CD8-positive, alpha-beta memory T cell (primary cell): ENCODE measurements at regions not wholly inside any gene's neighbourhood (a gene's known extent, or its start where the extent isn't known, plus 50 kb on each side); places are given as distances from the start of the nearest gene placed in this dataset.
"Not testable (repeated sequence)": the region's sequence is repeated elsewhere in the genome, so short reads cannot be mapped to it uniquely, and the experiment has no call there.

Experiments used
- CTCF ChIA-PET: fragments of 350-600 bp; sonication (Branson Sonifier 250); formaldehyde crosslinking; loops from one replicate; lab custom pipeline; 2021; ENCODE audit warnings: antibody characterized with exemption; lab: Charles Lee
- POLR2A ChIA-PET: fragments of 350-600 bp; sonication (Branson Sonifier 250); formaldehyde crosslinking; loops from one replicate; lab custom pipeline; 2021; ENCODE audit warnings: antibody characterized with exemption; lab: Charles Lee
- DNase-seq, 5 donors: peaks; one replicate each; pipeline versions ENCODE4 v3.0.0 to v3.0.0-alpha.2; 2020 to 2022; ENCODE audit warnings: mixed read lengths in 1 of 5
- H3K27ac ChIP-seq: one replicate; pipeline ENCODE4 v1.7.0; 2013; ENCODE audit warnings: low read depth, mild to moderate bottlenecking, low read length, moderate library complexity
- H3K27me3 ChIP-seq: 2 replicates; pipeline ENCODE4 v1.7.0; 2013; ENCODE audit warnings: low read length, mild to moderate bottlenecking; ENCODE audit not compliant: insufficient read depth, poor library complexity, severe bottlenecking
- H3K36me3 ChIP-seq: 2 replicates; pipeline ENCODE4 v1.7.0; 2013; ENCODE audit warnings: mild to moderate bottlenecking, low read length, moderate library complexity; ENCODE audit not compliant: insufficient read depth
- H3K4me1 ChIP-seq: 2 replicates; pipeline ENCODE4 v1.7.0; 2013; ENCODE audit warnings: mild to moderate bottlenecking, low read length, moderate library complexity; ENCODE audit not compliant: insufficient read depth
- H3K4me3 ChIP-seq: 2 replicates; pipeline ENCODE4 v1.7.0; 2013; ENCODE audit warnings: mild to moderate bottlenecking, low read length
- H3K9me3 ChIP-seq: 2 replicates; pipeline ENCODE4 v1.7.0; 2013; ENCODE audit warnings: mild to moderate bottlenecking, low read length
- H3K27ac Mint-ChIP-seq, 8 donors: one replicate each; pipeline ENCODE4 v1.8.0; 2020 to 2021; ENCODE audit warnings: mixed read lengths in 8 of 8, mild to moderate bottlenecking in 6 of 8, inconsistent platforms in 3 of 8, moderate library complexity in 3 of 8
- H3K27me3 Mint-ChIP-seq, 2 donors: one replicate each; pipeline ENCODE4 v1.8.0; 2020 to 2021; ENCODE audit warnings: mixed read lengths in 2 of 2, mild to moderate bottlenecking in 1 of 2, moderate library complexity in 1 of 2
- H3K36me3 Mint-ChIP-seq, 3 donors: one replicate each; pipeline ENCODE4 v1.8.0; 2020 to 2021; ENCODE audit warnings: mixed read lengths in 3 of 3, inconsistent platforms in 1 of 3, mild to moderate bottlenecking in 1 of 3
- H3K4me1 Mint-ChIP-seq, 3 donors: one replicate each; pipeline ENCODE4 v1.8.0; 2020 to 2021; ENCODE audit warnings: mixed read lengths in 3 of 3, inconsistent platforms in 1 of 3, mild to moderate bottlenecking in 1 of 3
- H3K4me3 Mint-ChIP-seq, 7 donors: one replicate each; pipeline ENCODE4 v1.8.0; 2020 to 2021; ENCODE audit warnings: mixed read lengths in 7 of 7, mild to moderate bottlenecking in 6 of 7, moderate library complexity in 4 of 7, inconsistent platforms in 2 of 7
- H3K9me3 Mint-ChIP-seq, 5 donors: one replicate each; pipeline ENCODE4 v1.8.0; 2020 to 2022; ENCODE audit warnings: mixed read lengths in 5 of 5, mild to moderate bottlenecking in 3 of 5, moderate library complexity in 2 of 5, inconsistent platforms in 1 of 5

DNA sequence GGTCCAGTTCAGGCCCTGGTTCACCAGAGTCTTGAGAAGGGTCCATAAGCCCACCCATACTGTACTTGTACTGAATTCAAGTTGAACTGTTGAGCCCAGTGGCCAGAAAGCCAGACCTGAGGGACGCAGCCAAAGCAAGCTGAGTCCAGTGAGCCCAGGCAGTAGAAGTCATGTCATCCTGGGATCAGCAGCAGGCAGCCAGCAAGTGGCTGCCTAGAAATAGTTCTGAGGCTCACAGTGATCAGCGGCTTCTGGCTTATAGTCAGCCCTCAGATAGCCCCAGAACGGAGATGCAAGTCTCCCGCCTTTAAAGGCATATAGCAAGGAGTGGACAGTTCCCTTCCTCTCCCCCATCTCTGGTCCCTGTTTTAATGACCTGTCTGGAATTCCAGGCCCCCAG is 347.1 kb downstream of the FBXW7 start:
- ChIA-PET POLR2A (no interaction called here), CTCF (no interaction called here)
- peak overlapping the region in 2 of 8 donors; percentile 27 to 66 for H3K27ac Mint-ChIP-seq
- Histone ChIP-seq H3K4me1 (peaks cover 6% of the 10 kb centered on the region), H3K4me3 (no peak overlapping the region), H3K27ac (no peak overlapping the region), H3K27me3 (no peaks in the 10 kb centered on the region), H3K9me3 (no peaks in the 10 kb centered on the region), H3K36me3 (no peaks in the 10 kb centered on the region)
- no peaks in the 10 kb centered on the region for H3K27me3 Mint-ChIP-seq
- H3K4me1 Mint-ChIP-seq = peaks cover 10 to 11% (median 10%) of the 10 kb centered on the region in 3 donors
- no peak for DNase-seq
- peaks cover 0 to 7% (median 0%) of the 10 kb centered on the region in 3 donors for H3K36me3 Mint-ChIP-seq
- no peaks in the 10 kb centered on the region for H3K9me3 Mint-ChIP-seq
- no peak overlapping the region for H3K4me3 Mint-ChIP-seq

DNA sequence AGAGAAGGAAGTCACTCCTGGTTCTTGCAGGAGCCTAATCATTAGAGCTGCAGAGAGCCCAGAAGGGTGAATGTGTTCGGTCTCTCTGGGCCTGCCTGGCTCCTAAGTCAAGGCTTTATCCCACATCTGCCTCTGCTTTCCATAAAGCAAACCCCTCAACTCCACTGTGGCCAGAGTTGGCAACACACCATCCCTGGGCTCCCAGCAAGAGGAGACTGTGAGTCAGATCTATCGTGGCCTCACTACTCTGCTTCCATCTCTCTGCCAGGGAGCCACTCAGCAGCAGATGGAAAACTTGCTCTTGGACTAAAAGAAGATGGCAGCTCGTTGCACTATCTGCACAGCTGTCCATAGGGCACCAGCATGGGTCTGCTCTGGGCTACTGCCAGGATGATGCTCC is 348.2 kb downstream of the FBXW7 start:
- Histone ChIP-seq H3K9me3 (no peaks in the 10 kb centered on the region), H3K4me1 (peaks cover 6% of the 10 kb centered on the region), H3K27me3 (no peaks in the 10 kb centered on the region), H3K27ac (no peak overlapping the region), H3K36me3 (no peaks in the 10 kb centered on the region), H3K4me3 (no peak overlapping the region)
- Mint-ChIP-seq H3K9me3 (peaks cover 0 to 1% (median 0%) of the 10 kb centered on the region in 5 donors), H3K4me1 (peaks cover 15 to 18% (median 17%) of the 10 kb centered on the region in 3 donors), H3K36me3 (peaks cover 0 to 10% (median 0%) of the 10 kb centered on the region in 3 donors), H3K4me3 (no peak overlapping the region), H3K27me3 (peaks cover 0 to 3% of the 10 kb centered on the region in 2 donors), H3K27ac (peak overlapping the region in 1 of 8 donors; percentile 54)
- CTCF ChIA-PET = no interaction called here
- POLR2A ChIA-PET = no interaction called here
- DNase-seq = no peak

DNA sequence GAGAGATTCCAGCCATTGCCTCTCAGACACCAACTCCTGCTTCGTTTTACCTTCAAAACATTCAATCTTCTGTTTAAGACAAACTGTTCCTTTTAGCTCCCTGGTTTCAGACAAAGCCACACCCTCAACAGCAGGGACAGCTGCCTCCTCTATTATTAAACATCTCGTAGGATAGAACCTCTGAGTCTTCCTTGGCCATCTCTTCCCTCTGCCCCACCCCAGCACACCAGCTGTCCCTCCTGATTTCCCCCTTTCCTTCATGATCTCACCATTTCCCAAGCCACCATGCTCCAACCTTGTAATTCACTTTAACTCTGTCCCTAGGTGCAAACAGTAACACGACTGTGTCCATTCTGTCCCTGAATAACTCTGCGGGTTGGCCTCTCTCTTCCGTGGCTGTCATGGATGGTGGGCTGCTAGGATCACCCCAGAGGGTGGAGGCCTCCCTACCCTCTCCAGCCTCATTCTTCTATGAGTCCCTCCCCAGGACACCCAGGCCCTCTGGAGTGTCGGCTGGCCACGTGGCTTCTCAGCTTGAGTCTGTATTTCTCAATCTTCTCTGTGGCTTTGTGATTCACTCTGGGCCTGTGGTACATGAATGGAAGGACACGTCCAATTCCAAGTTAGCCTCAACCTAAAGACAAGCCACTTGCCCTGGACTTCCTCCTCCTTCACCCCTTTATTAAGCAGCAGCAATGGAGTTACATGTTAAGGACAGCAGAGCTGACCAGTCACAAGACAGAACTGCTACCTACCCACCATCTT is 349.9 kb downstream of the FBXW7 start:
- no peaks in the 10 kb centered on the region for H3K9me3 ChIP-seq
- no peaks in the 10 kb centered on the region for H3K27me3 ChIP-seq
- no peaks in the 10 kb centered on the region for H3K36me3 ChIP-seq
- H3K27me3 Mint-ChIP-seq = peaks cover 0 to 3% of the 10 kb centered on the region in 2 donors
- peaks cover 0 to 1% (median 0%) of the 10 kb centered on the region in 5 donors for H3K9me3 Mint-ChIP-seq
- H3K27ac ChIP-seq = no peak overlapping the region
- peaks cover 15 to 18% (median 17%) of the 10 kb centered on the region in 3 donors for H3K4me1 Mint-ChIP-seq
- peaks cover 0 to 10% (median 0%) of the 10 kb centered on the region in 3 donors for H3K36me3 Mint-ChIP-seq
- POLR2A ChIA-PET = no interaction called here
- peak overlapping the region in 2 of 8 donors; percentile 2 to 76 for H3K27ac Mint-ChIP-seq
- no peak overlapping the region for H3K4me3 ChIP-seq
- H3K4me1 ChIP-seq = peaks cover 6% of the 10 kb centered on the region
- DNase-seq = no peak
- H3K4me3 Mint-ChIP-seq = no peak overlapping the region
- CTCF ChIA-PET = no interaction called here

DNA sequence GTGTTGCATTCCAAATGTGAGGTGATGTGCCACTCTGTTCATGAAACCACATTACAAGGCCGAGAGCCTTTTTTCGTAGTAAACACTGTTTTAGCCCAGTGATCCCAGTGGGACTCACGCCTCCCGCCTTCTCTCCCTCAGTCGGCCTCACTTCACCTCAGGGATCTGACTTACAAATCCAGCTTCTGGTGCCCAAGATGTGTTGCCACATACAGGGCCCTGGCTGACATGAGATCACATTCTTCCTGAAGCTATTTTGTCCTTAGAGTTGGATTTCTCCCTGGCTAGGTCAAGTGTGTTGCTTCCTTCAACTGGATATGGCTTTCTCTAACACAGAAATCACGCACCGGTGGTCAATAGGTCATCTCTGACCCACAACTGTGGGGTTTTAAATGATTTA is 354.7 kb downstream of the FBXW7 start:
- no peak for DNase-seq
- Histone ChIP-seq H3K9me3 (no peaks in the 10 kb centered on the region), H3K27ac (no peak overlapping the region), H3K4me1 (no peaks in the 10 kb centered on the region), H3K4me3 (no peak overlapping the region), H3K27me3 (no peaks in the 10 kb centered on the region), H3K36me3 (no peaks in the 10 kb centered on the region)
- Mint-ChIP-seq H3K4me1 (peaks cover 9 to 10% (median 9%) of the 10 kb centered on the region in 3 donors), H3K27me3 (peaks cover 0 to 3% of the 10 kb centered on the region in 2 donors), H3K4me3 (no peak overlapping the region), H3K36me3 (peaks cover 0 to 10% (median 0%) of the 10 kb centered on the region in 3 donors), H3K9me3 (peaks cover 0 to 1% (median 0%) of the 10 kb centered on the region in 5 donors), H3K27ac (peak overlapping the region in 2 of 8 donors; percentile 2 to 38)
- ChIA-PET POLR2A (no interaction called here), CTCF (no interaction called here)

DNA sequence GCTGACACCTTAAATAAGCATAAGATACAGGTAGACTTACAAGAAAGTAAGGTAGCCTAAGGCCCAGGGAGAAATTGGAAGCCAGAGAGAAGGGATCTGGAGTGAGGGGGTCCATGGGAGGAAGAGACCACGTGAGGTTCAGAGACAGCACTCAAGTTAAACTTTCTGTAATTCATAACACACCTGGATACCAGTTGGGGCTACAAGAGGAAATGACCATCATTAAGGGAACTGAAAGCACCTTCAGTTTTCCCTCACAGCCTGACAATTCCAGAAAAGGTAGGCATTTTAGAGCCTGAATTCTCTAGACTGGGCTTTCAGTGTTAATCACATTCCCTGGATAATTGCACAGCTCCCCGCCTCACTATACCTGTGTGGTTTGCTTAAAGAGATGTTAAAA is 355.5 kb downstream of the FBXW7 start:
- no peak for DNase-seq
- Histone ChIP-seq H3K27me3 (no peaks in the 10 kb centered on the region), H3K36me3 (no peaks in the 10 kb centered on the region), H3K9me3 (no peaks in the 10 kb centered on the region), H3K4me3 (no peak overlapping the region), H3K4me1 (no peaks in the 10 kb centered on the region), H3K27ac (no peak overlapping the region)
- Mint-ChIP-seq H3K4me3 (no peak overlapping the region), H3K27ac (peak overlapping the region in 2 of 8 donors; percentile 24 to 72), H3K4me1 (peaks cover 5 to 9% (median 8%) of the 10 kb centered on the region in 3 donors), H3K36me3 (peaks cover 0 to 10% (median 0%) of the 10 kb centered on the region in 3 donors), H3K9me3 (peaks cover 0 to 1% (median 0%) of the 10 kb centered on the region in 5 donors), H3K27me3 (peaks cover 0 to 3% of the 10 kb centered on the region in 2 donors)
- ChIA-PET CTCF (no interaction called here), POLR2A (no interaction called here)

DNA sequence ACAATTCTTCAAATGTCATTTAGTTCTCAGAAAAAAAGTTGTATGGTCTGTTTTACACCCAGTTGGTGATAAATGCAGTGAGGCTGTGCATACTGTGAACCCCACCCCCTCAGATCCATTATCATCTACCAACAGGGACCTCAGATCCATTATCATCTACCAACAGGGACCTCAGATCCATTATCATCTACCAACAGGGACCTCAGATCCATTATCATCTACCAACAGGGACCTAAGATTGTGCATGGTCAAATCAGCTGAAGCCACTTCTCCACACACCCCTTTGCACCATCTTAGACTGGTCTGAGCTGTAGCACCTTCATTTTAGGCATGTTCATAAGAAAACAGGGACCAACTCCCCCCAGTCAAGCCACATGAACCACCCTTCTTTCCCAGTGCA is 358.4 kb downstream of the FBXW7 start:
- H3K4me1 Mint-ChIP-seq, H3K9me3 ChIP-seq, H3K9me3 Mint-ChIP-seq, CTCF ChIA-PET, H3K27ac ChIP-seq, H3K4me3 ChIP-seq, H3K36me3 ChIP-seq, H3K27me3 ChIP-seq, DNase-seq, H3K4me3 Mint-ChIP-seq, H3K27me3 Mint-ChIP-seq, POLR2A ChIA-PET, H3K36me3 Mint-ChIP-seq, H3K4me1 ChIP-seq: not testable (repeated sequence)
- H3K27ac Mint-ChIP-seq = peak overlapping the region in 1 of 8 donors; percentile 50

DNA sequence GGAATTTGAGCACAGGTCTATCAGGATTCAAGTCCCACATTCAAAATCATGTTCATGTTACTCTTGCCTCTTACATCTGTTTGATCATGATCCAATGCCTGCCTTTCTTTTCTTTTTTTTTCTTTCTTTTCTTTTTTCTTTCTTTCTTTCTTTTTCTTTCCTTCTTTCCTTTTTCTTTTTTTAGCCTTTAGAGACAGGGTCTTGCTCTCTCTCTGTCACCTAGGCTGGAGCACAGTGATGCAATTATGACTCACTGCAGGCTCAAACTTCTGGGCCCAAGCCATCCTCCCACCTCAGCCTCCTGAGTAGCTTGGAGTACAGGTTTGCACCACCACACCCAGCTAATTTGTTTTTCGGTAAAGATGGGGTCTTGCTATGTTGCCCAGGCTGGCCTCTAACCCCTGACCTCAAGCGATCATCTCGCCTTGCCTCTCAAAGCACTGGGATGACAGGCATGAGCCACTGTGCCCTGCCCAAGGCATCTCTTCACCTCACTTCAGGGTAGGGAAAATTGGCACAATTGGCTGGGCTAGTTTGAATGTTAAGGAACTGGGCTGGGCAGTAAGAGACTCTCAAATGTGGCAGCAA is 359.2 kb downstream of the FBXW7 start:
- Mint-ChIP-seq H3K4me3 (no peak overlapping the region), H3K36me3 (peaks cover 0 to 5% (median 0%) of the 10 kb centered on the region in 3 donors), H3K27me3 (peaks cover 0 to 4% of the 10 kb centered on the region in 2 donors), H3K9me3 (no peaks in the 10 kb centered on the region), H3K4me1 (no peaks in the 10 kb centered on the region), H3K27ac (peak overlapping the region in 1 of 8 donors; percentile 24)
- CTCF ChIA-PET = no interaction called here
- no peak overlapping the region for H3K4me3 ChIP-seq
- H3K27me3 ChIP-seq = no peaks in the 10 kb centered on the region
- POLR2A ChIA-PET = interaction anchor here (0.5 kb wide), 1 partner anchor 208 kb away, joined by 10 read pairs; no protein-coding TSS in a partner anchor
- no peaks in the 10 kb centered on the region for H3K4me1 ChIP-seq
- H3K9me3 ChIP-seq = no peaks in the 10 kb centered on the region
- DNase-seq = no peak
- H3K27ac ChIP-seq = no peak overlapping the region
- H3K36me3 ChIP-seq = no peaks in the 10 kb centered on the region

DNA sequence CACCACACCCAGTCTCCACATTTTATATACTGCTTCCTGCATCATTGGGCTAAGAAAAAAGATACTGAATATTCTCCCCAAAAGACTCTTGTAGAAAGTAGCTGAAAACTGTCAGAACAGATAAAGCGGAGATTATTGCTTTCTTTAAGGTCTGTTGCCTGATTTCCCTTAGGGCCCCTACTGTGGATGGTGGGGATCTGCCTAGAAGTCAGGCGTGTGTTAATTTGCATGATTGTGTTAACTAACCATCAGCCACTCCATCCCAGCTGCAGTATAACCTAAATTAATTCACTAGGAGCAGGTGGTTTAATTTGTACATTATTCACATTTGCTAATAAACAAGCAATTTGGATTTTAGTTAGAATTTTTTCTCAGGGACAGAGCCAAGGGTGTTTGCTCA is 360.3 kb downstream of the FBXW7 start:
- H3K36me3 Mint-ChIP-seq = peaks cover 0 to 5% (median 0%) of the 10 kb centered on the region in 3 donors
- Histone ChIP-seq H3K27me3 (no peaks in the 10 kb centered on the region), H3K27ac (no peak overlapping the region), H3K9me3 (no peaks in the 10 kb centered on the region), H3K4me3 (no peak overlapping the region), H3K36me3 (no peaks in the 10 kb centered on the region), H3K4me1 (no peaks in the 10 kb centered on the region)
- no peaks in the 10 kb centered on the region for H3K9me3 Mint-ChIP-seq
- no peak overlapping the region for H3K4me3 Mint-ChIP-seq
- DNase-seq = no peak
- H3K27ac Mint-ChIP-seq = no peak overlapping the region
- POLR2A ChIA-PET = no interaction called here
- CTCF ChIA-PET = no interaction called here
- no peaks in the 10 kb centered on the region for H3K4me1 Mint-ChIP-seq
- peaks cover 0 to 4% of the 10 kb centered on the region in 2 donors for H3K27me3 Mint-ChIP-seq
